GM19452 (cell line): ENCODE measurements at regions not wholly inside any gene's neighbourhood (a gene's known extent, or its start where the extent isn't known, plus 50 kb on each side); places are given as distances from the start of the nearest gene placed in this dataset.
"Not testable (repeated sequence)": the region's sequence is repeated elsewhere in the genome, so short reads cannot be mapped to it uniquely, and the experiment has no call there.

Source experiments
- ATAC-seq: cut with Tn5 transposase; IDR thresholded peaks from one replicate; pipeline ENCODE4 v1.9.1; 2021; ENCODE audit not compliant: unreplicated experiment

GRCh38 chr2:103167599-103167998 lies 405.8 kb downstream of the TMEM182 start:
- no peak for ATAC-seq

- no peak for ATAC-seq
Measured at GRCh38 chr2:103169861-103170260, 408.0 kb downstream of the TMEM182 start.

GRCh38 chr2:103172821-103173220 lies 411.0 kb downstream of the TMEM182 start:
- ATAC-seq, result no peak

- no peak for ATAC-seq
Measured at GRCh38 chr2:103174711-103175110, 412.9 kb downstream of the TMEM182 start.

DNA sequence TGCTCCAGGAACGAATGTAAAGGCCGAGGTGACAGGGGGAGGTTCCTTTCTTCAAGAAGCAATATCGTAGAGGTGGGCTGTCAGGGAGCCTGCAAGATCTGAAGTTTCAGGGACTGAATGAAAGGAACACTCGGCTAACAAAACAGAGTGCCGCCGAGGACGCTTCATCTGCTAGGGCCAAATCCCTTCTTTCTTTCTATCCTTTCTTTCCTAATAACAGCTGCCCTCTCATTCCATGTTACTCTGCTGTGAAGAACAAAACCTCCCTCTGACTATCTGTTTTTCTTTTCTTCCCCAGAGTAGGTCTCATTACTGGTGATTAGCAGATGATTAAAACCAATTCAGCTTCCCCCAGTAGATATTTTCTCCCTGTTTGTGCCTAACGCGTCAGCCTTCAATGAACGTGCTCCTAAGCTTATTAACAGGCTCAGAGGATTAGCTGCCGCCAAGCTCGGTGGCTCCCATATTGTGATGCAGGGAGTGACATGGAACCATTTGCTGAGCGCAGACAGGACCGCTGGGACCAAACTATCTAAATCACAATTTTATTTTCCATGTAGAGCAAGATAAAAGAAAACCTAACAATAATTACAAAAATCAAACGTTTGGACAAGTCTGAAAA lies 414.6 kb downstream of the TMEM182 start:
- ATAC-seq, result no peak

DNA sequence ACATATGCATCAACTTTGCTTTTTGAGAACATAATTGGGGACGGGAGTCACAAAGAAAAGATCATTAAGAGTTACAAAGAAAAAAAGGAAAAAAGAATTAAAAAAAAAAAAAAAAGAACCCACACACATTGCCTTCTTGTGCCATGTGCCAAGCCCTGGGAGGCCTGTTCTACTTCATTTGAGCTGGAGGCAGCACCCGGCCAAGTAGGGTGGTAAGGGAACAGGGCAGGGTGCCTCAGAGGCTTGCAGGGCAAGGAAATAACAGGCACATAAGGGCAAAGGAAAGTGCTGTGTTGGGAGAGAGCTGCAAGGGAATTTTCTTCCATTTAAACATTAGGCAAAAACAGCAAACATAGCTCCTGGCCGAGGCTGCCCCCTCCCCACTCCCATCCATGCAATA lies 418.0 kb downstream of the TMEM182 start:
- ATAC-seq, result no peak

GRCh38 chr2:103183061-103183460 lies 421.2 kb downstream of the TMEM182 start:
- no peak for ATAC-seq

DNA sequence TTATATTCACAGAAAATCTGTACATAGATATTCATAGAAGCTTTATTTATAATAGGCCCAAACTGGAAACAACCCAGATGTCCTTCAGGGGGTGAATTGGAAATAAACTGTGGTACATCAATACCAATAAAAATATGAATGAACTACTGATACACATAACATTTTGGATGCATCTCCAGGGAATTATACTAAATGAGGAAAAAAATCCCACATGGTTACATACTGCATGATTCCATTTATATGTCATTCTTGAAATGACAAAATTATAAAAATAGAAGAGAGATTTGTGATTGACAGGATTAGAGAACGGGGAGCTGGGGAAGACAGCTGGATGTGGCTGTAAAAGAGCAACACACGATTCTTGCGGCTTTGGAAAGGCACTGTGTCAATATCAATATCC lies 435.0 kb downstream of the TMEM182 start:
- ATAC-seq, result no peak

GRCh38 chr2:103200774-103201173 lies 438.9 kb downstream of the TMEM182 start:
- ATAC-seq, result not testable (repeated sequence)

- ATAC-seq, result no peak
Measured at GRCh38 chr2:103208916-103209315, 447.1 kb downstream of the TMEM182 start.

GRCh38 chr2:103213028-103213542 lies 451.3 kb downstream of the TMEM182 start:
- no peak for ATAC-seq

- ATAC-seq, result no peak
Measured at GRCh38 chr2:103218516-103218915, 456.7 kb downstream of the TMEM182 start.

DNA sequence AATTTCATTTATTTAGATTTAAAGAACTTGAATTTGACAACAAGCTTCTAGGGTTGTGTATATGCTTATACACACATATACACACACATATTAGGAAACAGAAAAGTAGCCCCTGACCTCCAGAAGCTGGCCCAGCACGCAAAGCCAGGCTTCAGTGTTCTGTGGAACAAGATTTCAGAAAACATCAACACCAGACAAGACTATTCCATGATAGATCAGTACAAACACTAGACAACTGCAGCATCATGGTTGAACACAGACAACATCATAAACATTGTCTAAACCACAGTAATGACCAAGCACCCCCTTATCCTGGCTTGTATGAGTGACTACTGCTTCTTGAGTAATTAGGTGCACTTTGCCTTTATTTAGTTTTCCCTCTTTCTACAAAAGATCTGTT lies 457.6 kb downstream of the TMEM182 start:
- no peak for ATAC-seq

DNA sequence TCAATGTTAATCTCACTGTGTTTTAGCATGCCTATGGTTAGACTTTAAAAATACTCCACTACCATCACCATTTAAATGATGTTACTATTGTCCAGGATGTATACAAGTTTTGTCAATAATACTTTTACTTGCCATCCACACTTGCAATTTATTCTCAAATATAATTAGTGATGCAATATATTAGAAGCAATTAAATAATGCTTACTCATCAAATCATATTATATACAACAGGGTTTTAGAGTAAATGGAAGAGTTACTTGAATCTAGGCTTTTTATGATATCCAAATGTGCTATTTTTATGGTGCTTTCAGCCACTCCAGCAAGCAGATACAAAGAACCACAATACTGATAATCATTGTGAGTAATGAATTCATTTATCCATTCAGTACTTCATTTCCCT lies 461.1 kb downstream of the TMEM182 start:
- ATAC-seq, result no peak

- no peak for ATAC-seq
Measured at GRCh38 chr2:103230796-103231195, 469.0 kb downstream of the TMEM182 start.

GRCh38 chr2:103232865-103233264 lies 471.0 kb downstream of the TMEM182 start:
- ATAC-seq, result no peak

DNA sequence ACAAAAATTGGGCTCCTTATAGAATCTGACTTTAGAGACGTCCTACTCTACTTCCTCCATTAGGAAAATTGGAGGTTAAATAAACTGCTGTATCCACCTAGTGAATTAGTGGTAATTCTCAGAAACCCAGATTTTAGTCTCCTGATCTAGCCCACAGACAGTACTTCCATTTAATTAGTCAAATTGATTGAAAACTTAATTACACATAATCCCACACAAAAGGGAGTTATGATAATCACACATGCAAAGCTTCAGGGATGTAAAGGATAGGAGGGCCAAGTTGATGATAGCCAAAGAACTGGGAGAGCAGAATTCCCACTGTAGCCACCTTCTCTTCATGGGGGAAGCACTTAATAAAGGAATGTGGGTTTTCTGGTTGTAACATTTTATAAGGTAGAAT lies 471.9 kb downstream of the TMEM182 start:
- ATAC-seq, result no peak

GRCh38 chr2:103235283-103235682 lies 473.5 kb downstream of the TMEM182 start:
- ATAC-seq, result no peak

DNA sequence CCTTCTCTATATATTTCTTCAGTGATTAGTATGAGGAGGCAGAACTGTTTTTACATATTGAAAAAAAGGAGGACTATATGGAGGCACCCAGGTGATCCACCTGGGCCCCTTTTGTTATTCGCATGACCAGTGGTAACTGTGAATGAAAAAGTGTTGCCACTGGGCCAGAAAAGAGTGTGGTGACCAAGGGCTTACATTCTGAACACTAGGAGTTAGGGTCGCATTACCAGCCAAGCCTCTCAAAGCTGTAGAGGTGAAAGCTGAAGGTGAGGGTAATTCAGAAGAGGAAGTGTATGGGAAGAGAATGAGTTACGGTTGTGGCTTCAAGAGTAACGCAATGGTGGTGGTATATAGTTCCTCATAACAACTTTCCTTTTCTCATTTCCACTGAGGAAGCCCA lies 487.6 kb downstream of the TMEM182 start:
- no peak for ATAC-seq

DNA sequence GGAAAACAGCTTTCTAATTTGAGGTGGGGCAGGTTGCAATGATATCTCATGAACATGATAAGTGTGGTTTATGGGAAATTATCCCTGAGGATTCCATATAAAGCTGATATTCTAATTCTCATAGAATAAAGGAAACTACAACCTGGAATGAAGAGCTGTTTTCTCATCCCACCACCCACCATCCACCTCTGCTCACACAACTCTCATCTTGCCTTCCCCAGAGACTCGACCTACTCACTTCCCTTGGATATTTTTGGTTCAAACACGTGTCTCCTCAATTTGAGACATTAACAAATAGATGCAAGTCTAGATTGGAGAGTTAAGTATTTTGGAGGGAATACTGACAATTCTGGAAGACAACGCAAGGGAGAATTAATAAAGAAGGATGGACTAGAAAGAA lies 490.9 kb downstream of the TMEM182 start:
- ATAC-seq, result no peak

- ATAC-seq, result no peak
Measured at GRCh38 chr2:103254611-103255010, 492.8 kb downstream of the TMEM182 start.

DNA sequence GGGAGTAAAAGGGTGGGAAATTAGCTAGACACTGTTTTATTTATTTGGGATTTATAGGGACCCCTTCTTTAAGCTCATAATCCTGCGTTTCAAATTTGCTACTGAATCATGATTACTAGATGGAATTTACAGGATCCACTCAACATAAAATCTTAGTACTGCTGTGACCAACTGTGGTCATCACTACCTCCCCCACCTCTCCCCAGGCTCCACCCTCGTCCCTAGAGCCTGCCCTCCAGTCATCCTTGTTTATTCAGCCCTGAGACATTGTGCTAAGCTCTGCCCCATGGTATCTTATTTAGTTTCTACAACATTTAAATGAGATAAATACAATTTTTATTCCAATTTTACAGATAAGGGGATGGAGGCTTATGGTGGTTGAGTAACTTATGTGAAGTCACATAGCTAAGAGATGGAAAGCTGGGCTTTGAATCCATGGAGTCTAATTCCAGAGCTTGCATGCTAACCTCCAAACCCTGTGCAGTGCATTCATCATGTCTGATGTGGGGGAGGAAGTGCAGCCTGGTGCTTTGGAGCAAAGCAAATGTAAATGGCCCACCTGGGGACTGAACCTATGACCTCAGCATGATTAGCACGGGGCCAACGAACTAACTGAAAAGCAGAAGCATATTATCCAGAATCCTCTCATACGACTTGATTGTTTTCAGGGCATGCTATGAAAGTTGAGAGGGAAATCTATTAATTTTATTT lies 502.4 kb downstream of the TMEM182 start:
- no peak for ATAC-seq

DNA sequence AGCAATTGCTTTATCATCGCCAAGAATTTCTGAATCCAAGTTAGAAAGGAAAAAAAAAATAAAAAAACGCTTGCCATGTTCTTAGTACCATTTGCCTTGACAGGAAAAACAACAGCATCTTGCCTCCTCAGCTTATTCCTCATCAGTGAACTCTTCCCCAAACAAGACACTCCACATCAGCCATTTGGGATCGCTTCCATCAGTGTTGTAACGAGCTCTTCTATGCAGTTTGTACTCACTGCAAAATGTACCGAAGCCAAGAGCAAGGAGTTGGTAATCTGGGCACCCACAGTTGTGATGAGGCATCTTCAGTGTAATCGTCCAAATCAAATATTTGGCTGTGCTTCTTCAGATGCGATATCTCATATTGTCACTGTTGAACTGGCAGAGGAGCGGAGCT lies 503.7 kb downstream of the TMEM182 start:
- no peak for ATAC-seq
